ENCODE measurements at regions not wholly inside any gene's neighbourhood (a gene's known extent, or its start where the extent isn't known, plus 50 kb on each side); places are given as distances from the start of the nearest gene placed in this dataset.

- TF ChIP-seq CTCF (IDR thresholded peaks at IDR 0.05) = no peak
- TF ChIP-seq POLR2A (IDR thresholded peaks at IDR 0.05) = no peak
Observed at GRCh38 chr13:44224450-44225149, 149.0 kb upstream of the SERP2 start.
